ENCODE measurements at regions not wholly inside any gene's neighbourhood (a gene's known extent, or its start where the extent isn't known, plus 50 kb on each side); places are given as distances from the start of the nearest gene placed in this dataset.

GRCh38 chr18:70998490-70998889 is 709.6 kb downstream of the SOCS6 start:
- H3K27ac ChIP-seq: no peak overlapping the region
- no peak for DNase-seq
- TF ChIP-seq, protein P1, sequence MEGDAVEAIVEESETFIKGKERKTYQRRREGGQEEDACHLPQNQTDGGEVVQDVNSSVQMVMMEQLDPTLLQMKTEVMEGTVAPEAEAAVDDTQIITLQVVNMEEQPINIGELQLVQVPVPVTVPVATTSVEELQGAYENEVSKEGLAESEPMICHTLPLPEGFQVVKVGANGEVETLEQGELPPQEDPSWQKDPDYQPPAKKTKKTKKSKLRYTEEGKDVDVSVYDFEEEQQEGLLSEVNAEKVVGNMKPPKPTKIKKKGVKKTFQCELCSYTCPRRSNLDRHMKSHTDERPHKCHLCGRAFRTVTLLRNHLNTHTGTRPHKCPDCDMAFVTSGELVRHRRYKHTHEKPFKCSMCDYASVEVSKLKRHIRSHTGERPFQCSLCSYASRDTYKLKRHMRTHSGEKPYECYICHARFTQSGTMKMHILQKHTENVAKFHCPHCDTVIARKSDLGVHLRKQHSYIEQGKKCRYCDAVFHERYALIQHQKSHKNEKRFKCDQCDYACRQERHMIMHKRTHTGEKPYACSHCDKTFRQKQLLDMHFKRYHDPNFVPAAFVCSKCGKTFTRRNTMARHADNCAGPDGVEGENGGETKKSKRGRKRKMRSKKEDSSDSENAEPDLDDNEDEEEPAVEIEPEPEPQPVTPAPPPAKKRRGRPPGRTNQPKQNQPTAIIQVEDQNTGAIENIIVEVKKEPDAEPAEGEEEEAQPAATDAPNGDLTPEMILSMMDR (IDR thresholded peaks at IDR 0.05): no peak
- no peaks in the 10 kb centered on the region for H3K36me3 ChIP-seq
- H3K4me3 ChIP-seq: no peak overlapping the region
- intact Hi-C loops (cut with DNase I; ENCODE audit: low total_unique reads): no loop called here
- no peaks in the 10 kb centered on the region for H3K4me1 ChIP-seq
- no peaks in the 10 kb centered on the region for H3K27me3 ChIP-seq
- no peaks in the 10 kb centered on the region for H3K9me3 ChIP-seq

GRCh38 chr18:70994116-70994515 is 705.3 kb downstream of the SOCS6 start:
- TF ChIP-seq, protein P1 (IDR thresholded peaks at IDR 0.05): no peak
- intact Hi-C loops (cut with DNase I; ENCODE audit: low total_unique reads): no loop called here
- H3K27ac ChIP-seq: no peak overlapping the region
- no peak overlapping the region for H3K4me3 ChIP-seq
- no peaks in the 10 kb centered on the region for H3K9me3 ChIP-seq
- no peaks in the 10 kb centered on the region for H3K4me1 ChIP-seq
- no peaks in the 10 kb centered on the region for H3K27me3 ChIP-seq
- no peaks in the 10 kb centered on the region for H3K36me3 ChIP-seq
- DNase-seq: no peak

DNA sequence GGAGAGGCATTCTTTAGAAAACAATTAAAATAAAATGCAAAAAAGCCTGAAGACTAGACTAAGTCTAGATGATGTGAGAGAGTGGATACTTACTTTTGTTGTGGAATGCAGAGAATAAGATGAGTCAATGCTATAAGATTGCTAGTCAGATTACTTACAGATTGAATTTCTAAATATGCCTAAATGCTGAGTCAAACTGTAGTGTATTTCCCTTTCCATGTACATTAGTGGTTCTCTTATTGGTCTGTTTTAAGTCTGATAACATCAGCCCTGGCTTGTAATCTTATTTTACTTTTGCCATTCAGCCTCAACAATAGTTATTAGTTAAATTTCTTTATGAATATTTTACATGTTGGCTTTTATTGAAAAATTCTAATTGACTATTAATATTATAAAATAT is 702.7 kb downstream of the SOCS6 start:
- Histone ChIP-seq H3K27me3 (no peaks in the 10 kb centered on the region), H3K9me3 (no peaks in the 10 kb centered on the region), H3K4me3 (no peak overlapping the region), H3K27ac (no peak overlapping the region), H3K36me3 (no peaks in the 10 kb centered on the region), H3K4me1 (no peaks in the 10 kb centered on the region)
- TF ChIP-seq, protein P1 (IDR thresholded peaks at IDR 0.05): no peak
- DNase-seq: no peak
- intact Hi-C loops (cut with DNase I; ENCODE audit: low total_unique reads): no loop called here

GRCh38 chr18:70985948-70986347 is 697.1 kb downstream of the SOCS6 start:
- DNase-seq: no peak
- no peaks in the 10 kb centered on the region for H3K27me3 ChIP-seq
- intact Hi-C loops (cut with DNase I; ENCODE audit: low total_unique reads): no loop called here
- H3K4me1 ChIP-seq: no peaks in the 10 kb centered on the region
- H3K9me3 ChIP-seq: peaks cover 0 to 8% (median 0%) of the 10 kb centered on the region in 3 donors
- TF ChIP-seq, protein P1 (IDR thresholded peaks at IDR 0.05): no peak
- H3K4me3 ChIP-seq: no peak overlapping the region
- no peak overlapping the region for H3K27ac ChIP-seq
- H3K36me3 ChIP-seq: no peaks in the 10 kb centered on the region

GRCh38 chr18:70982292-70982691 is 693.4 kb downstream of the SOCS6 start:
- intact Hi-C loops (cut with DNase I; ENCODE audit: low total_unique reads): no loop called here
- no peaks in the 10 kb centered on the region for H3K36me3 ChIP-seq
- H3K9me3 ChIP-seq: peaks cover 0 to 8% (median 0%) of the 10 kb centered on the region in 3 donors
- H3K27me3 ChIP-seq: no peaks in the 10 kb centered on the region
- TF ChIP-seq, protein P1 (IDR thresholded peaks at IDR 0.05): no peak
- H3K27ac ChIP-seq: no peak overlapping the region
- no peaks in the 10 kb centered on the region for H3K4me1 ChIP-seq
- no peak overlapping the region for H3K4me3 ChIP-seq
- no peak for DNase-seq

All from tibial artery (tissue), 4 donors.